Neuronal stem cell (in vitro differentiated cells): ENCODE measurements at regions not wholly inside any gene's neighbourhood (a gene's known extent, or its start where the extent isn't known, plus 50 kb on each side); places are given as distances from the start of the nearest gene placed in this dataset.

Source experiments
- DNase-seq: peaks from one replicate; pipeline ENCODE4 v3.0.0-alpha.2; 2013; ENCODE audit warnings: low spot score
- H2AFZ ChIP-seq: one replicate; pipeline ENCODE4 v1.6.1; 2013; ENCODE audit warnings: mild to moderate bottlenecking, low read length, inconsistent platforms
- H2AK5ac ChIP-seq: 2 replicates; pipeline ENCODE4 v1.6.1; 2013; ENCODE audit warnings: low read depth, mild to moderate bottlenecking, inconsistent platforms, low read length, moderate library complexity, mixed read lengths
- H2BK120ac ChIP-seq: 2 replicates; pipeline ENCODE4 v1.6.1; 2013; ENCODE audit warnings: low read depth, mild to moderate bottlenecking, inconsistent platforms, low read length, moderate library complexity, mixed read lengths
- H2BK12ac ChIP-seq: one replicate; pipeline ENCODE4 v1.6.1; 2013; ENCODE audit warnings: low read length, inconsistent platforms
- H2BK15ac ChIP-seq: 2 replicates; pipeline ENCODE4 v1.6.1; 2013; ENCODE audit warnings: mild to moderate bottlenecking, low read length, inconsistent platforms, mixed read lengths
- H2BK5ac ChIP-seq: one replicate; pipeline ENCODE4 v1.6.1; 2013; ENCODE audit warnings: inconsistent platforms, mild to moderate bottlenecking, low read length, moderate library complexity
- H3K14ac ChIP-seq: one replicate; pipeline ENCODE4 v1.6.1; 2013; ENCODE audit warnings: low read length, inconsistent platforms
- H3K18ac ChIP-seq: 2 replicates; pipeline ENCODE4 v1.6.1; 2013; ENCODE audit warnings: low read length, inconsistent platforms
- H3K23ac ChIP-seq: 2 replicates; pipeline ENCODE4 v1.6.1; 2013; ENCODE audit warnings: low read depth, mild to moderate bottlenecking, mixed read lengths, low read length, inconsistent platforms; ENCODE audit not compliant: poor library complexity
- H3K27ac ChIP-seq: replicated peaks from 3 replicates; pipeline ENCODE4 v1.5.1; 2013; ENCODE audit warnings: low read length, inconsistent platforms
- H3K27me3 ChIP-seq, 3 experiments: 2 replicates each; pipeline ENCODE4 v1.6.1; 2013; ENCODE audit warnings: low read length in 3 of 3, mild to moderate bottlenecking in 2 of 3, inconsistent platforms in 1 of 3, low read depth in 1 of 3, mixed read lengths in 1 of 3, moderate library complexity in 1 of 3; ENCODE audit not compliant: control insufficient read depth in 3 of 3, insufficient read depth in 3 of 3
- H3K36me3 ChIP-seq, 2 donors: replicated peaks in 1 of 2; 2 replicates each; pipeline ENCODE4 v1.6.1; 2013; ENCODE audit warnings: low read length in 2 of 2; ENCODE audit not compliant: control insufficient read depth in 2 of 2, insufficient read depth in 2 of 2
- H3K4ac ChIP-seq: 2 replicates; pipeline ENCODE4 v1.6.1; 2013; ENCODE audit warnings: inconsistent platforms, mild to moderate bottlenecking, low read length, moderate library complexity
- H3K4me1 ChIP-seq, 2 donors: 1 replicate in 1 of 2; 2 replicates in 1 of 2; pipeline ENCODE4 v1.6.1; 2013; ENCODE audit warnings: low read length in 2 of 2, low read depth in 1 of 2; ENCODE audit not compliant: control insufficient read depth in 2 of 2, insufficient read depth in 1 of 2
- H3K4me2 ChIP-seq: one replicate; pipeline ENCODE4 v1.6.1; 2013; ENCODE audit warnings: mild to moderate bottlenecking, low read length, inconsistent platforms; ENCODE audit not compliant: insufficient read depth, poor library complexity, severe bottlenecking
- H3K4me3 ChIP-seq, 2 donors: 2 replicates each; pipeline ENCODE4 v1.5.1; 2013; ENCODE audit warnings: low read length in 2 of 2, mild to moderate bottlenecking in 2 of 2, inconsistent platforms in 1 of 2, moderate library complexity in 1 of 2
- H3K79me1 ChIP-seq: one replicate; pipeline ENCODE4 v1.6.1; 2013; ENCODE audit warnings: low read depth, mild to moderate bottlenecking, inconsistent platforms, low read length, moderate library complexity
- H3K9ac ChIP-seq: one replicate; pipeline ENCODE4 v1.6.1; 2013; ENCODE audit warnings: mild to moderate bottlenecking, low read depth, low read length, inconsistent platforms; ENCODE audit not compliant: poor library complexity
- H3K9me3 ChIP-seq, 2 donors: replicated peaks in 1 of 2; 2 replicates each; pipeline versions ENCODE3 to v1.6.1; 2013; ENCODE audit warnings: low read length in 2 of 2, mild to moderate bottlenecking in 2 of 2, inconsistent platforms in 1 of 2, low read depth in 1 of 2, mixed read lengths in 1 of 2, moderate library complexity in 1 of 2; ENCODE audit not compliant: control insufficient read depth in 2 of 2, insufficient read depth in 1 of 2
- H4K8ac ChIP-seq: one replicate; pipeline ENCODE4 v1.6.1; 2013; ENCODE audit warnings: low read depth, mild to moderate bottlenecking, inconsistent platforms, low read length, moderate library complexity
- H4K91ac ChIP-seq: one replicate; pipeline ENCODE4 v1.6.1; 2013; ENCODE audit warnings: low read length, low read depth, mild to moderate bottlenecking, inconsistent platforms; ENCODE audit not compliant: poor library complexity
- WGBS, 2 donors: extraction: QIAGEN DNeasy Blood & Tissue Kit; methylation state at CpG; one replicate each; pipeline ENCODE4 v1.1.7; 2013; ENCODE audit warnings: missing lambda C conversion rate in 2 of 2, mixed read lengths in 1 of 2; ENCODE audit not compliant: insufficient read length in 2 of 2, insufficient replicate concordance in 1 of 2; ENCODE audit errors: extremely low coverage in 2 of 2; 5-methylcytosine and 5-hydroxymethylcytosine counted together

GRCh38 chr13:107332188-107332587, 764.3 kb upstream of the ARGLU1 start:
- Histone ChIP-seq H4K91ac (no peak overlapping the region), H2BK5ac (no peak overlapping the region), H3K4me1 (no peaks in the 10 kb centered on the region), H2BK15ac (no peak overlapping the region), H3K36me3 (no peaks in the 10 kb centered on the region), H3K4me2 (no peak overlapping the region), H3K4me3 (no peak overlapping the region), H4K8ac (no peak overlapping the region), H3K9me3 (no peaks in the 10 kb centered on the region), H3K23ac (no peak overlapping the region), H3K14ac (no peak overlapping the region), H3K4ac (no peak overlapping the region), H3K9ac (no peak overlapping the region), H3K79me1 (no peaks in the 10 kb centered on the region), H3K27ac (no peak overlapping the region), H3K27me3 (no peaks in the 10 kb centered on the region), H3K18ac (no peak overlapping the region), H2AFZ (no peak overlapping the region), H2BK12ac (no peak overlapping the region), H2AK5ac (no peak overlapping the region), H2BK120ac (no peak overlapping the region)
- no peak for DNase-seq
- no CpG with 5 or more reads among the region's 4 CpGs for WGBS, 2 donors

- no peak overlapping the region for H3K4me2 ChIP-seq
- no CpG with 5 or more reads among the region's 5 CpGs for WGBS, 2 donors
Measured at GRCh38 chr13:107331359-107331758, 763.4 kb upstream of the ARGLU1 start.

GRCh38 chr13:107330484-107330883, 762.5 kb upstream of the ARGLU1 start:
- no peak overlapping the region for H4K91ac ChIP-seq
- H3K9ac ChIP-seq: no peak overlapping the region
- no peaks in the 10 kb centered on the region for H3K4me1 ChIP-seq
- no peaks in the 10 kb centered on the region for H3K27me3 ChIP-seq
- no peak overlapping the region for H2BK5ac ChIP-seq
- no peak overlapping the region for H3K23ac ChIP-seq
- no peak overlapping the region for H3K18ac ChIP-seq
- H2AFZ ChIP-seq: no peak overlapping the region
- peaks cover 0 to 1% of the 10 kb centered on the region in 2 donors for H3K9me3 ChIP-seq
- H2BK12ac ChIP-seq: no peak overlapping the region
- no peak overlapping the region for H2BK120ac ChIP-seq
- no peak overlapping the region for H3K4me2 ChIP-seq
- H2BK15ac ChIP-seq: no peak overlapping the region
- H3K4ac ChIP-seq: no peak overlapping the region
- no peak overlapping the region for H3K4me3 ChIP-seq
- no peak overlapping the region for H2AK5ac ChIP-seq
- no peak overlapping the region for H3K27ac ChIP-seq
- no CpG with 5 or more reads among the region's 3 CpGs for WGBS, 2 donors
- DNase-seq: no peak
- no peak overlapping the region for H3K14ac ChIP-seq
- no peaks in the 10 kb centered on the region for H3K36me3 ChIP-seq
- no peaks in the 10 kb centered on the region for H3K79me1 ChIP-seq
- no peak overlapping the region for H4K8ac ChIP-seq

More at GRCh38 chr13:107331359-107331758, 763.4 kb upstream of the ARGLU1 start:
- no peak overlapping the region for H3K9ac ChIP-seq
- H3K18ac ChIP-seq: no peak overlapping the region
- H4K91ac ChIP-seq: no peak overlapping the region
- H3K4ac ChIP-seq: no peak overlapping the region
- DNase-seq: no peak
- H3K9me3 ChIP-seq: peaks cover 0 to 1% of the 10 kb centered on the region in 2 donors
- no peak overlapping the region for H3K4me3 ChIP-seq
- no peak overlapping the region for H3K23ac ChIP-seq
- H2AFZ ChIP-seq: no peak overlapping the region
- H3K27me3 ChIP-seq: no peaks in the 10 kb centered on the region
- no peak overlapping the region for H2BK15ac ChIP-seq
- no peak overlapping the region for H3K27ac ChIP-seq
- H2BK120ac ChIP-seq: no peak overlapping the region
- H3K14ac ChIP-seq: no peak overlapping the region
- H3K36me3 ChIP-seq: no peaks in the 10 kb centered on the region
- no peak overlapping the region for H2BK12ac ChIP-seq
- no peak overlapping the region for H4K8ac ChIP-seq
- H3K4me1 ChIP-seq: no peaks in the 10 kb centered on the region
- H3K79me1 ChIP-seq: no peaks in the 10 kb centered on the region
- no peak overlapping the region for H2AK5ac ChIP-seq
- no peak overlapping the region for H2BK5ac ChIP-seq

GRCh38 chr13:107329991-107330390, 762.1 kb upstream of the ARGLU1 start:
- Histone ChIP-seq H3K4me2 (no peak overlapping the region), H3K36me3 (no peaks in the 10 kb centered on the region), H2BK120ac (no peak overlapping the region), H3K27me3 (no peaks in the 10 kb centered on the region), H3K9ac (no peak overlapping the region), H2AFZ (peak overlapping the region; percentile 3), H3K14ac (no peak overlapping the region), H2BK15ac (no peak overlapping the region), H3K27ac (no peak overlapping the region), H4K8ac (no peak overlapping the region), H2BK5ac (no peak overlapping the region), H3K9me3 (peaks cover 0 to 1% of the 10 kb centered on the region in 2 donors), H3K79me1 (no peaks in the 10 kb centered on the region), H2AK5ac (no peak overlapping the region), H3K23ac (no peak overlapping the region), H3K4me3 (no peak overlapping the region), H3K4ac (no peak overlapping the region), H3K18ac (no peak overlapping the region), H4K91ac (no peak overlapping the region), H2BK12ac (no peak overlapping the region), H3K4me1 (no peaks in the 10 kb centered on the region)
- no CpG with 5 or more reads among the region's 5 CpGs for WGBS, 2 donors
- DNase-seq: no peak
